ENCODE measurements at regions not wholly inside any gene's neighbourhood (a gene's known extent, or its start where the extent isn't known, plus 50 kb on each side); places are given as distances from the start of the nearest gene placed in this dataset.

DNA sequence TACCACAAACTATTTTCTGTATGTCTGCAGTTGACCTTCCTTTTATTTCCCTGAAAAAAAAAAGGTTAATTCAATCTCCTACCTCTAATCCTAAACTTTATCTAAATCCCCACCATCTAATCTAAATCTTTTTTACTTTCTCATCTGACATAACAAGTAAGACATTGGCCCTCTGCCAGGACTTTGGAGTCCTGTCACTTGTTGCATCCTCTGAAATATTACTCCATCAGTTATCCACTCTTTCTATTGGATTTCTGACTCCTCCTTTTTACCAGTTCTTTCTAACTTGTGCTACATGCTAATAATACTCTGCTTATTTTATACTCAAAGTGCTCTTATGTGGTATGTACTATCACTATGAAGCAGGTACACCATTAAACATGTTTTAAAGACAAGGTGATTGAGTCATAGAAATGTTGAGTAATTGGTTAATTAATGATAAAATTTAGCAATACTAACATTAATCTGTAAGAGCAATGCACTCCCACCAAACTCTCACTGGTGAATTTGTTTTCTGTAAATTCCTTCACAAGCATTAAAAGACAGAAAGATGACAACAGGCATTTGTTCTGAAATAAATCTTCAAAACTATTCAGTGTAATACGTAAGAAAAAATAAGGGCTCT, 914.2 kb upstream of the RAG2 start:
- TF ChIP-seq EP300 (IDR thresholded peaks at IDR 0.05), result no peak
- no peak for TF ChIP-seq POLR2A (IDR thresholded peaks at IDR 0.05)

All from stomach (tissue), 4 donors.